ENCODE measurements at regions not wholly inside any gene's neighbourhood (a gene's known extent, or its start where the extent isn't known, plus 50 kb on each side); places are given as distances from the start of the nearest gene placed in this dataset.

DNA sequence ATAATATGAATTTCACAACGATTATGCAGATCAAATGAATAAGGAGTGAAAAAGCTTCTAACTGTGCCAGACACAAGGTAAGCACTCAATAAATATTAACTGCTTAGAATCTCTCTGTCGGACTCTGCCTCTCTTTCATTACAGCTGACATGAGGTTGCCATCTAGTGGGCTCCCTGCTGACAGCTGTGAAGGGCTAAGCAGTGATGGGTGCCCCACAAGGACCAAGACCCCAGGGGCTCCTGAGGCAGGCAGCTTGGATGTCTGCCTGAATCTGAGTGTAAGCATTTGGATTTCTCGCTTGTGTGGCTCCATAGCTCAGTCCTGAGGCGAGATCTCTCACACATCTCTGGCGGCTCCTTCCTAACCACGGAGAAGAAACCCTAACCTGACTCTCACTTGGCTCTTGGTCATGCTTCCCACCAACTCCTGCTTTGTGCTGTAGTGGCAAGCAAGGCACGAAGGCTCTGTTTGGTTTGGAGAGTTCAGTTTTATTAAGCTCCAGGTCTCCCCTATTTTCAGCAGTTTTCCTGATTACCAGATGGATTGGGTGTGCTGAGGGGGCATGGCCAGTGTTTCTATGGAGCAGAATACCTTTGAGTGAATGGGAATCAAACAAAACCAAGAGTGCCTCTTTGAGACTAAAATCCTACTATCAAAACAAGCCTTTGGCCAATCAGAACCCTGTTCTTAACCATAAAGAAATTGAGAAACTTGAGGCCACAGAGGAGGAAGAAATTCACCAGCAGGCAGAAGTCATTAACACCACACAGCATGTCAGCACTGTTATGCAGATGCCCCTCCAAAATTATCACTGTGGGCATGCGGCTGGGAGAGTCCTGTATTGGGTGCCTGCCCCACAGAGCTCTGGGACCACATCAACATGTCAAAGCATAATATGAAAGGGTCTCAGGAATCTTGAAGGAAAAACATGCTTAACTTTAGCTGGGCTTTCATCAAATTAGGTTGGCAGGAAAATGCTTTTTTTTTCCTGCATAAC, 152.8 kb upstream of the NTM start:
- H3K4me3 Mint-ChIP-seq = no peak overlapping the region
- H3K36me3 Mint-ChIP-seq (ENCODE audit: low read depth) = no peaks in the 10 kb centered on the region
- H3K4me1 Mint-ChIP-seq = no peaks in the 10 kb centered on the region
- H3K27ac Mint-ChIP-seq = no peak overlapping the region
- CTCF ChIA-PET = no interaction called here
- no peaks in the 10 kb centered on the region for H3K9me3 Mint-ChIP-seq
- POLR2A ChIA-PET = no interaction called here
- no peak for DNase-seq
- H3K27me3 Mint-ChIP-seq = no peaks in the 10 kb centered on the region

DNA sequence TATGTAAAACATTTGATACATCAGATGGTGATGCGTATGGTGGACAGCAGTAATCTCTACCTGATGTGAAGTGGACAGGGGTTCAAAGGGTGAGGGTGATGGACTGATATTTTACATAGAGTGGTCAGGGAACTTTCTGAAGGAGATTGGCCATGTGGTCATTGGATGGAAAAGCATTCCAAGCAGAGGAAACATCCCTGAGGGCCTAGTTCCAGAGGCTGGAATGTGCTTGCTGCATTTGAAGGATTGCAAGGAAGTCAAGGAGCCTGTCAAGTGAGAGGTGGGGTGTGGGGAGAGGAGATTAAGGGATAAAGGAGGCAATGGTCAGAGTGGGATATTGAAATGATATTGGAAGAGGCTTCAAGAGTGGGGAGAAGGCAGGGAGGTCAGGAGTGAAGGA, 151.9 kb upstream of the NTM start:
- H3K27ac Mint-ChIP-seq = no peak overlapping the region
- POLR2A ChIA-PET = no interaction called here

DNA sequence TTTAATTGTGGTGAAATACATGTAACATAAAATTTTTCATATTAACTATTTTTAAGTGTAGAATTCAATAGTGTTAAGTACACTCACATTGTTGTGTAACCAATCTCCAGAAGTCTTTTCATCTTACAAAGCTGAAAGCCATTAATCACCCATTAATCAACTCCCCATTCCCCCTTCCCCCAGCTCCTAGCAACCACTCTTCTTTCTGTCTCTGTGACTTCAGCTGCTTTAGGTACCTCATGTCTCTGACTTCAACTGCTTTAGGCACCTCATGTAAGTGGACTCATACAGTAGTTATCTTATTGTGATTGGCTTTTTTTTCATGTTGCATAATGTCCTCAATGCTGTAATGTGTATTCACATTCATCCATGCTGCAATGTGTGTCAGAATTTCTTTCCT, 150.8 kb upstream of the NTM start:
- Mint-ChIP-seq H3K9me3 (no peaks in the 10 kb centered on the region), H3K4me3 (no peak overlapping the region), H3K36me3 (ENCODE audit: low read depth) (no peaks in the 10 kb centered on the region), H3K27ac (no peak overlapping the region), H3K27me3 (peaks cover 1% of the 10 kb centered on the region), H3K4me1 (no peaks in the 10 kb centered on the region)
- POLR2A ChIA-PET = no interaction called here
- CTCF ChIA-PET = no interaction called here
- no peak for DNase-seq

More for the DNA sequence above, 151.9 kb upstream of the NTM start:
- CTCF ChIA-PET = no interaction called here
- DNase-seq = no peak
- H3K36me3 Mint-ChIP-seq (ENCODE audit: low read depth) = no peaks in the 10 kb centered on the region
- H3K4me1 Mint-ChIP-seq = no peaks in the 10 kb centered on the region
- H3K9me3 Mint-ChIP-seq = no peaks in the 10 kb centered on the region
- no peaks in the 10 kb centered on the region for H3K27me3 Mint-ChIP-seq
- H3K4me3 Mint-ChIP-seq = no peak overlapping the region

DNA sequence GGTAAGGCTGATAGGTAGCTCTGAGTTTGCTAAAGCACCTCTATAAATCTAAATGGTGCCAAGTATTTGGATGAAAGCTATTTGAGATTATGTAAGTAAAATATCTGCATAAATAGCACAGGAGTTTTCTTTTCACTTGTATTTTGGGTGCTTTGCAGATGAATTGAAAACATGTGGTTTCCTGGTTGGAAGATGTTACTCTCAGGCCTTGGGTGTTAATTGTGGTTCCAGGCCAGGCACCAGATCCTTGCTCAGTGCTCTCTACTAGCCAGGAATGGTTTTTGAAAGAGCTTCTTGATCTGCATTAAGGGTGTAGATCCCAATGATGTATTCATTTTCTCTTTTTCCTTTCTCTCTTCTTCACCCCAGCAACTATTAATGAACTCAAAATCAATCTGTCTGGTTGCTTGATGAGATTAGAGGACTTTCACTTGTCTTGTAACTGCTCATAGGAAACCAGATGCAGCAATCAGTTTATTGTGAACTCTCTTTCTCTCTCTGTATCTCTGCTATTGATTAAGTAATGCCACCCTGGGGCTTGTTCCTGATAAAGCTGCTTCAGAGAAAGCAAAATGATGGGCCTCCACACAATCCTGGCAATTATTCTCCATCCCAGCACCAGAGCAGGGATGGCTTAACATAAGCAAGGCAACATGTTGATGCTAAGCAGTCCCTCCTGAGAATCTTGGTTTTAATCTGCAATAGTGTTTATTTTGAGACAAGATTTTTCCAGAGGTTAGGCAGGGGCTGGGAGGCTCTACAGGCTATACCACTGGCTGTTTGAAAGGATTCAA, 147.0 kb upstream of the NTM start:
- no peak for DNase-seq
- H3K4me3 Mint-ChIP-seq = no peak overlapping the region
- no peaks in the 10 kb centered on the region for H3K36me3 Mint-ChIP-seq (ENCODE audit: low read depth)
- ChIA-PET CTCF (no interaction called here), POLR2A (no interaction called here)
- no peaks in the 10 kb centered on the region for H3K9me3 Mint-ChIP-seq
- no peak overlapping the region for H3K27ac Mint-ChIP-seq
- no peaks in the 10 kb centered on the region for H3K4me1 Mint-ChIP-seq
- peaks cover 1% of the 10 kb centered on the region for H3K27me3 Mint-ChIP-seq

DNA sequence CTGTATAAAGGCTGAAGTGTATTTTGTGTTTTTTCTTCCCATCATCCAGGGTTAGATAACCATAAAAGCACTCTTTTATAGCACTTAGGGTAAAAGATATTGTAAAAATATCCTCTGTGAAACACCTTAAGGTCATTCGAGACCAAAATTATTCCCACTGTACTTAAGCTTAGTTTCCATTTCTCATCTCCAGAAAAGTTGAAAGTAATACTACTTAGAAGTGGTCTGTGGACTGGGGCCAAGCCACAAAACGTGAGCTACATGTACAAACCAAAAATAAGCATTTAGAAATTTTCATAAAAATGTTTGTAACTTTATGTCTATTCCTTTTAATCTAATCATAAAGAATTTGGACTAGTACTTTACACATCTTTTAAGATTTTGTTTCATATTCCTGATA, 142.0 kb upstream of the NTM start:
- POLR2A ChIA-PET = interaction anchor here (0.7 kb wide), 1 partner anchor 34 kb away, joined by 6 read pairs; no protein-coding TSS in a partner anchor
- H3K4me1 Mint-ChIP-seq = no peaks in the 10 kb centered on the region
- CTCF ChIA-PET = no interaction called here
- H3K36me3 Mint-ChIP-seq (ENCODE audit: low read depth) = no peaks in the 10 kb centered on the region
- peaks cover 1% of the 10 kb centered on the region for H3K27me3 Mint-ChIP-seq
- no peaks in the 10 kb centered on the region for H3K9me3 Mint-ChIP-seq
- no peak overlapping the region for H3K27ac Mint-ChIP-seq
- no peak overlapping the region for H3K4me3 Mint-ChIP-seq
- no peak for DNase-seq

DNA sequence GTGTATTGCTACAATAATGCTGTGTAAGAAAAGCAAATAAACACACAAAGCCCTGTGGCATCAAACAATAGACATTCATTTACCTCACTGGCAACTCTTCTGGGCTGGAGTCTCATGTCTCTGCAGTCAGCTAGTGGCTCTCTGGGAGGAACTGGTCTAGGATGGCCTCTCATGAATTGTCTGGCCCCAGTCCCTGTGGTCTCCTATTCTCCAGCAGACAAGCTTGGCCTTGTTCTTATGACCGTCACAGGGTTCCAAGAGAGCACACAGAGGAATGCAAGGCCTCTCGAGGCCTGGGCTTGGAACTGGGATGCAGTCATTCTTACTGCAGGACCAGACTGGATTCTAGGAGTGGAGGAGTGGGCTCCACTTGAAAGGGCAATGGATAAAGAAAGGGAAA, 141.2 kb upstream of the NTM start:
- H3K27ac Mint-ChIP-seq = no peak overlapping the region
- DNase-seq = no peak
- no peak overlapping the region for H3K4me3 Mint-ChIP-seq
- CTCF ChIA-PET = no interaction called here
- no peaks in the 10 kb centered on the region for H3K9me3 Mint-ChIP-seq
- no peaks in the 10 kb centered on the region for H3K36me3 Mint-ChIP-seq (ENCODE audit: low read depth)
- H3K4me1 Mint-ChIP-seq = no peaks in the 10 kb centered on the region
- H3K27me3 Mint-ChIP-seq = no peaks in the 10 kb centered on the region
- POLR2A ChIA-PET = interaction anchor here (0.7 kb wide), 1 partner anchor 33 kb away, joined by 6 read pairs; no protein-coding TSS in a partner anchor

DNA sequence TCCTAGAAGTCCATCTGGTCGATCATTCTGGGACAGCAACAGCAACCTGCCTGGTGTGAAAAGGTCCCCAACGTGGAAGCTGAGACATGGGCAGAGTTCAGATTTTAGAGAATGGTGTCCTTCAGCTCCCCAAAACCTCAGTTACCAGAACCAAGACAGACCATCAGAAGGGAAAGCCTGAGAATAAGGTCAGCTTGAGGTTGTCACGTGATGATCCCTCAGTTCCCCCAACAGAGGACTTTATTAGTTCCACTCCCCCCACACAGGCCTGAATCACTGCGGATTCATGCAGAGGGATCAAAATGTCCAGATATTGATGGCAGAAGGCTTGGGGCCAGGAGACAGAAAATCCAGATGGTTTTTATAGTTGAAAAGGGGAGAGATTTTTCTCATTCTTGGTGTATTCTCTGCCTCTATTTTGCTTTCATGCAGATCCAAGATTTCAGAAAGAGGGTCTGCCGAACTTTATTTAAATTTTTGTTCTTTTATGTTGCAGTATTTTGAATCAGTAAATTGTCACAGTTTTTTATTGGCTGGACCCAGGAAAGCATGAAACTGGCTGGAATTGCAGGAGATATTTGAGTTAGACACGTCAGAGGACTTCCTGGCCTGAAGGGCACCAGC, 139.0 kb upstream of the NTM start:
- DNase-seq = no peak
- Mint-ChIP-seq H3K27me3 (no peaks in the 10 kb centered on the region), H3K4me1 (no peaks in the 10 kb centered on the region), H3K36me3 (ENCODE audit: low read depth) (no peaks in the 10 kb centered on the region), H3K27ac (no peak overlapping the region), H3K9me3 (no peaks in the 10 kb centered on the region), H3K4me3 (no peak overlapping the region)
- CTCF ChIA-PET = no interaction called here
- POLR2A ChIA-PET = no interaction called here

DNA sequence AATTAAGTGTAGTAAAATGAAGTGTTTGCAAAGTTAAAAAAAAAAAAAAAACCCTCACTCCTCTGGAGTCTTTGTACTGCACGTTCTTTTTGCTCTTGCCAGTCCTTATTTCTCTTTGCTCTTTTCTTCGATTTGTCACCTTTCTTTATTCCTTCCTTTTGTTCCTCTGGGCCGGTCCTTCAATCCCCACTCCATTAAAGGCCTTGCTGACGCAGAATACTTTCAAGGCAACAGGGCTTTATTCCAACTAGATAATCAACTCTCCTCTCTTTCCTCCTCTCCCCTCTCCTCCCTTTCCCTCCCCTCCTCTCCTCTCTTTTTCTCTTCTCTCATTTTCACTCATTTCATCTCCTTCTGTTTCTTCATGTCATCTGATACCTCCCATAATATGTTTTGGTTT, 138.2 kb upstream of the NTM start:
- H3K4me1 Mint-ChIP-seq = no peaks in the 10 kb centered on the region
- H3K27ac Mint-ChIP-seq = no peak overlapping the region
- H3K9me3 Mint-ChIP-seq = no peaks in the 10 kb centered on the region
- ChIA-PET CTCF (no interaction called here), POLR2A (no interaction called here)
- H3K4me3 Mint-ChIP-seq = no peak overlapping the region
- H3K27me3 Mint-ChIP-seq = no peaks in the 10 kb centered on the region
- no peaks in the 10 kb centered on the region for H3K36me3 Mint-ChIP-seq (ENCODE audit: low read depth)
- no peak for DNase-seq

DNA sequence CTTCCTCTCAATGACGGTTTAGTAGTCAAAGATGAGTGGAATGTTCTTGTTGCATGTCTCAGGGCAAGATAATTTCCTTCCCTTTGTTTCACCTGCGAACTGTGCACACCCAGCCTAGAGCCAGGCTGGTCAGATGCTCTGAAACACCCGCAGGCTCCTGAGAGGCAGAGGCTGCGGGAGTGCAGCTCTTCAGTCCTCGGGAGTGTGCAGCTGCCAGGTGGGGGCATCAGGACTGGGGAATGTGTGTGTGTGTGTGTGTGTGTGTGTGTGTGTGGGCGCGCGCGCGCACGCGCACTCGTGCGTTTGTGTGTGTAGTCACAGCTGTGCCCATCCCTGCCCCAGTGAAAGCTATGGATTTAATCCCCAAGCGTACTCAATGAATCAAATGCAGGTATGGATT, 136.2 kb upstream of the NTM start:
- Mint-ChIP-seq H3K4me3 (no peak overlapping the region), H3K27me3 (no peaks in the 10 kb centered on the region), H3K36me3 (ENCODE audit: low read depth) (no peaks in the 10 kb centered on the region), H3K9me3 (no peaks in the 10 kb centered on the region), H3K4me1 (no peaks in the 10 kb centered on the region), H3K27ac (no peak overlapping the region)
- POLR2A ChIA-PET = no interaction called here
- CTCF ChIA-PET = no interaction called here
- DNase-seq = no peak

DNA sequence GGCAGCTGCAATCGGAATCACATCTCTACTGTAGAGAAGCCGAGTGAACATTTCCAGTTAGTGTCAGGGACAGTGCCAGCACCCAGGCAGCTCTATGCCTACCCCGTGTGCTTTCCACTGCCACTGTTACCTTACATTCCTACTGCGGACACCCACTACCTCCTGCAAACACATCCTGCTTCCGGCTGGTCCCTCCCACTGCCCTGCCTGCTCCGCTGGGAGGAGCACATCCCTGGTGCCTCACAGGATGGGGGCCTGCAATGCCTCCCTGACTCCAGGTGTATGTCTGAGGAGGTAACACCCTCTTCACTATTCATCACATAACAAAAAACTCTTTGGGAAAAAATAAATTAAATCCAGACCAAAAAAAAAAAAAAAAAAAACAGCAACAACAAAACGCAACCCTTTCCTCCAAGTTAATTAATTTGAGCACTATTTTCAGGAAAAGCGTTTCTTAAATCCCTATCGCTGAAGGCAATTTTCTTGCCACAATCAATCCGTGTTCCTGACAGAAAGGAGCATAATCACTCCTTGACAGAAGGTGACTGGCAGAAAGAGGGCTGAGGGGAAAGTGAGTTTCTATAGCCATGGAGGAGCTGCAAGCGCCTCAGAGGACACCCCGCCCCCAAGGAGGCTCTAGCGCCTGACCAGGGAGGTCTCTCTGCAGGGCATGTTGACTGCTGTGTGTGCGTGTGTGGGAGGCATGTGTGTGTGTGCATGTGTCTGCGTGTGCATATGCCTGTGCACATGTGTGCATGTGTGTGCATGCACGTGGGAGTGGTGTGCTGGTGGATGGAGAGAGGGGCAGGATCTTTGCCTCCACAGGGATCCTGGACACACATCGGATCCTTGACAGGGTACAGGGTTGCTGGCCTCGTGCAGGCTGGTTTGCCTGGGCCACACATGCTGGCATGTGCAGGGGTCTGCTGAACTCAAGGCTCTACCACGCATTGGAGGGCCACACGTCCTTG, 134.8 kb upstream of the NTM start:
- Mint-ChIP-seq H3K27ac (no peak overlapping the region), H3K27me3 (no peaks in the 10 kb centered on the region), H3K4me1 (no peaks in the 10 kb centered on the region), H3K36me3 (ENCODE audit: low read depth) (no peaks in the 10 kb centered on the region), H3K4me3 (no peak overlapping the region), H3K9me3 (no peaks in the 10 kb centered on the region)
- CTCF ChIA-PET = no interaction called here
- DNase-seq = no peak
- POLR2A ChIA-PET = no interaction called here

DNA sequence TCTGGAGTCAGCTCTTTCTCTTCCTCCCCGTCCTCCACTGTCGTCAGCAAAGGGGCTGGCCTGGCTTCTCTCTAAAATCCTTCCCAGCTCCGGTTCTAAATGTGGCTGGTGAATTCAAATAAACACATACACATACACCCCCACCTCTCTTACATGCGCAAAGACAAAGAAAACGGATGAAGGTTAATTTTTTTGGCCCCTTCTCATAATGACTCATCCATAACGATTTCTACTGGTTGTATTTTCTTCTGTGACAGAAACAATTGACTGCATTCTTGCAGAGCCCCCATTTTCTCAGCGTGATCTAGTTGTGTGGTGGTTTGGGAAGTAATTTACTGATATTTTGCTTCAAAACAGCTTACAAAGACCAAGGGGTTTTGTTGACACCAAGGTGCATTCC, 130.0 kb upstream of the NTM start:
- H3K27me3 Mint-ChIP-seq = no peaks in the 10 kb centered on the region
- H3K36me3 Mint-ChIP-seq (ENCODE audit: low read depth) = no peaks in the 10 kb centered on the region
- CTCF ChIA-PET = no interaction called here
- no peak overlapping the region for H3K27ac Mint-ChIP-seq
- no peak overlapping the region for H3K4me3 Mint-ChIP-seq
- DNase-seq = no peak
- peaks cover 4% of the 10 kb centered on the region for H3K9me3 Mint-ChIP-seq
- H3K4me1 Mint-ChIP-seq = no peaks in the 10 kb centered on the region
- POLR2A ChIA-PET = no interaction called here

DNA sequence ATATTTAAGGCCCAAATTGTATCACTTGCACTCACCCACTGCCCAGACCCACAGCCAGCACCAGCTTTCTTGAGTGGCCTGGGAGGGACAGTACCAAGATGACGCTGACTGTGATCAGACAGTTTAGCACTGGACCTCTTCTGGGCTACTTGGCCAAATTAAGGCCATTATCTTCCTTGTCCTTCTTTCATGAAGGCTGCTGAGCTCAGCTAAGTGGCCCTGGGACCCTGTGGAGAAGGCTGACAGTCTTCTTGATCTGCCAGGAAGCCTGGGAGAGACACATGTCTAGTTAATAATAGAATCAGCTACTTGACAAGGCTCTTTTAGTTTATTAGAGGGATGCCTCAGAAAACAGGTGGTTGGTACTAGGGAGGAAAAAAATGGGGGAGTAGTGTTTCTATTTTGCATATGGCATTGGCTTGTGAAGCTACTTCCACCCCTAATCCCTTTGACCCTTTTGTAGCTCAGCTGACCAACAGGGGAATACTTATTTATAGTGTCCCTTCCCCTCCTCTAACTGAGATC, 127.9 kb upstream of the NTM start:
- ChIA-PET POLR2A (no interaction called here), CTCF (no interaction called here)

More for the DNA sequence above, 127.9 kb upstream of the NTM start:
- no peak for DNase-seq
- Mint-ChIP-seq H3K4me3 (no peak overlapping the region), H3K9me3 (peaks cover 4% of the 10 kb centered on the region), H3K36me3 (ENCODE audit: low read depth) (no peaks in the 10 kb centered on the region), H3K4me1 (no peaks in the 10 kb centered on the region), H3K27ac (no peak overlapping the region), H3K27me3 (peaks cover 10% of the 10 kb centered on the region)

Data from activated CD4-positive, alpha-beta T cell treated with anti-CD3 and anti-CD28 coated beads, Interleukin-2, amount 10 ng/mL, durations not matched to agents 7 days and 5 days (primary cell).